ENCODE measurements at regions not wholly inside any gene's neighbourhood (a gene's known extent, or its start where the extent isn't known, plus 50 kb on each side); places are given as distances from the start of the nearest gene placed in this dataset.

DNA sequence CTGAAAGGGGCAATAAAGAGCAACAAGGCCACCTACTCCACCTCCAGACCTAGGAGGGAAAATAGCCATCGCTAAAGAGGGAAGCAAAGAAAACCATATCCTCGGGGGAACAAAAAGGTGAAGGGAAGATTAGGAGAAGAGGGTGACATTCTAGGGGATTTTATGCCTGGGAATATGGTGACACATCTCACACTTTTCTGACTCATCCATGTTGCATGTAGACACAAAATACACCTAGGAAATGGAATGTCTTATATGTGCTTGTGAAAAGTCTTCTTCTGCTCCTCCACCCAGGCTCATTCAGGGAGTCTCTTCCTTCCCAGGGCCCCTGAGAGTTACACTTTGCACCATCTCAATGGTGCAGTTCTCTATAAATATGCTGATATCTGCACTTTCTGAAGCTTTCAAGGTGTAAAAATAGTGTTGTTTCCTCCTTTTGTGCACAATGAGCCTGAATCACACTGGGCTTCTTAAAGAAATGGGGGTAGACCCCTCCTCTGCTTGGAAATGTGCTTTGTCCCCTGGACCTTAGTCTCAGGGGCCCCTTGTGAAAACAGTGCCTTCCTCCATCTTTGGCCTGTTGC lies 195.9 kb downstream of the CYYR1 start:
- no peak for DNase-seq
- Mint-ChIP-seq H3K4me3 (no peak overlapping the region), H3K36me3 (ENCODE audit: low read depth) (no peaks in the 10 kb centered on the region), H3K9me3 (no peaks in the 10 kb centered on the region), H3K4me1 (ENCODE audit: low read depth) (no peaks in the 10 kb centered on the region), H3K27ac (no peak overlapping the region), H3K27me3 (no peaks in the 10 kb centered on the region)

DNA sequence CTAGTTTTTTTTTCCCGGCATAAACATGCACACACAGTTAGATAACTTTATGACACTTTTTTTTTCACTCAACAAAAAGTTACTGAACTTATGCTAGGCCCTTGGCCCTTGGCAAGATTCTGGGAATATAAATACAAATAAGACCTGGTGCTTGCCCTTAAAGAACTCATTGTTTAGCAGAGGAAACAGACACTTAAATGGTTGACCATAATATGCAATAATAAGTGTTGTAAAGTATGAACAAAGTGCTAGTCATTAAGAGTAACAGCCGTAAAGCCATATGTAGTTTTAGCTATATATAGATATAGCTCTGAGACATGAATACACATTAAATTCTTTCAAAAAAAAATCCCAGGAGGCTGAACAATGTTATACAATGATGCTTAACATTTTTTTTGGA lies 198.3 kb downstream of the CYYR1 start:
- Mint-ChIP-seq H3K36me3 (ENCODE audit: low read depth) (no peaks in the 10 kb centered on the region), H3K9me3 (no peaks in the 10 kb centered on the region), H3K4me1 (ENCODE audit: low read depth) (no peaks in the 10 kb centered on the region), H3K27me3 (no peaks in the 10 kb centered on the region), H3K27ac (no peak overlapping the region), H3K4me3 (no peak overlapping the region)
- DNase-seq: no peak

DNA sequence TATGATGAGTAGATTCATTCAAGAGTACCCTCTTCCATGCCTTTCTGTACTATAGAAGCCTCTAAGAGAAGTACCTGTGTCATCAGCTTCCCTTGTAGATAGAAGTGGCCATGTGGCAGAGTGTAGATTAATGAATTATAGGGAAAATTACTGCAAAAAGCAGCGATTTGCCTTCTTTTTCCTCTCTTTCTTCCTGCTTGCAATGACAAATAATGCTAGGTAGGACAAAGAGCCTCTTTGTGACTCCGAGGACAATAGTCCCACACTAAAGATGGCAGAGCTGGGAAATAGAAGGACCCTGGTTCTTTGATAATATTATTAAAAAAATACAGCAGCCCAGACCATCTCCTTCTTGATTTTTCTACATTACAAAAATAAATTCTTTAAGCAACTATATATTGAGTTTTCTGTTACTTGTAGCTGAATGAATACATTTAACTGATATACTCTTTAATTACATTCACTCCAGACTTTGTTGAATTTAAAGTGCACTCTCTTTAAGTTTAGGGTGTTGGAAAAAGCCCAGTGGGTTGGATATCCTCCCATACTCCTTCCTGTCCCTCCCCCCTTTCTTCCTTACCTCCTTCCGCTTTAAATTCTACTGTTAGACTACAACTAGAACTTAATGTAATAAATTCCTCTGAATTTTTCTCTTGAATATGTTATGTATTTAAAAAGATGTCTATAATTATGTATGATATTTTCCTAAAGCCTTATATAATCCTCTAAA lies 198.2 kb upstream of the APP start:
- Mint-ChIP-seq H3K27ac (no peak overlapping the region), H3K4me3 (no peak overlapping the region), H3K4me1 (ENCODE audit: low read depth) (no peaks in the 10 kb centered on the region), H3K9me3 (no peaks in the 10 kb centered on the region), H3K36me3 (ENCODE audit: low read depth) (no peaks in the 10 kb centered on the region), H3K27me3 (no peaks in the 10 kb centered on the region)
- DNase-seq: no peak

DNA sequence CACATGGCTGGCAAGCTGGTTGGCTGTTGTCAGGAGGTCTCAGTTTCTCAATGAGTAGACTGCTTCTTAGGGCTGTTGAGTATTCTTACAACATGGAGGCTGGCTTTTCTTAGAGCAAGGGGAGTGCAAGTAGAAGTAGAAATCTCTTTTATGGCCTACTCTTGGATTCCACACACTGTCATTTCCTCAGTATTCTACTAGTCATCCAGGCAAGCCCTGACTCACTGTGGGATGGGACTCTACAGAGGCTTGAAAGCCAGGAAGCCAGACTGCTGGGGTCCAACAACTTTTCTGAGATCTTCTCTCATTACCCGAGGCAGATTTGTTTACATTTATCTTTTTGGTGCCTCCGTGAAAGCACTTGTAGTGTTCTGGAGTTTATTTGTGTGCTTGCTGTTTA lies 196.2 kb upstream of the APP start:
- DNase-seq: no peak
- Mint-ChIP-seq H3K4me3 (no peak overlapping the region), H3K27ac (no peak overlapping the region), H3K9me3 (no peaks in the 10 kb centered on the region), H3K27me3 (no peaks in the 10 kb centered on the region), H3K4me1 (ENCODE audit: low read depth) (no peaks in the 10 kb centered on the region), H3K36me3 (ENCODE audit: low read depth) (no peaks in the 10 kb centered on the region)

DNA sequence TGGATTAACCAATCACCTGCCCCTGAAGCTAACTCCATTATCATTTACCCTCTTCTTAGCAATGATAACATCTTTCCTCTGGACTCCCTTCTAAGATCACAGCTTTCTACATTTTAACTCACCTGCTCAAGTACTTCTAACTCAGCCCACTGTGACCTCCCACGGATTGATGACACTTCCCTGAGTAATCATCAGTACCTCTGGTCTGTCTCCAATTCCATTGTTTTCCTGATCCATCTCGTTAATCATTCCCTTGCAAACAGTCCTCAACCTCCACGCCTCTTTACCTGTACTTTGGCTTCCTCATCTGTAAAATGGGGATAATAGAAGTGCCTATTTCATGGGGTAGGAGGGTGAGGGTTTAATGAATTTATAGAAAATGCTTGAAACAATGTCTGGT lies 195.3 kb upstream of the APP start:
- no peaks in the 10 kb centered on the region for H3K27me3 Mint-ChIP-seq
- H3K4me1 Mint-ChIP-seq (ENCODE audit: low read depth): no peaks in the 10 kb centered on the region
- no peaks in the 10 kb centered on the region for H3K9me3 Mint-ChIP-seq
- no peak for DNase-seq
- H3K4me3 Mint-ChIP-seq: no peak overlapping the region
- no peaks in the 10 kb centered on the region for H3K36me3 Mint-ChIP-seq (ENCODE audit: low read depth)
- no peak overlapping the region for H3K27ac Mint-ChIP-seq

DNA sequence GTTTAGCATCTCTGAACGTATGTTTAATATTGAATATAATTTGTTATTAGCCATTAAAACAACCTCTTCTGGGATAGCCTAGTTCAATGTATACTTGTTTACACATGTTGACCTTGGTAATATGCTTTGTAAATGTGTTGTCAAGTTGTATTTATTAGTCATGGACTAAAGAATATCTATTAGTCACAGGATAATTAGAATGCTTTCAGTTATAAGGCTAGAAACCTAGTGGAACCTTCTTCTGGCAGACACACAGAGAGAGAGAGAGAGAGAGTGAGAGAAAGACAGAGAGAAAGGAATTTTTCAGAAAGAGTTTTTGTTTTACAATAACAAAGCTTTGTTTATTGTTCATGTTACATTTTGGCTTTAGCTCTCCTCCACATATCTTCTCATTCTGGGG lies 181.1 kb upstream of the APP start:
- H3K9me3 Mint-ChIP-seq: no peaks in the 10 kb centered on the region
- no peak overlapping the region for H3K4me3 Mint-ChIP-seq
- DNase-seq: no peak
- H3K4me1 Mint-ChIP-seq (ENCODE audit: low read depth): no peaks in the 10 kb centered on the region
- no peaks in the 10 kb centered on the region for H3K27me3 Mint-ChIP-seq
- no peaks in the 10 kb centered on the region for H3K36me3 Mint-ChIP-seq (ENCODE audit: low read depth)
- H3K27ac Mint-ChIP-seq: no peak overlapping the region

DNA sequence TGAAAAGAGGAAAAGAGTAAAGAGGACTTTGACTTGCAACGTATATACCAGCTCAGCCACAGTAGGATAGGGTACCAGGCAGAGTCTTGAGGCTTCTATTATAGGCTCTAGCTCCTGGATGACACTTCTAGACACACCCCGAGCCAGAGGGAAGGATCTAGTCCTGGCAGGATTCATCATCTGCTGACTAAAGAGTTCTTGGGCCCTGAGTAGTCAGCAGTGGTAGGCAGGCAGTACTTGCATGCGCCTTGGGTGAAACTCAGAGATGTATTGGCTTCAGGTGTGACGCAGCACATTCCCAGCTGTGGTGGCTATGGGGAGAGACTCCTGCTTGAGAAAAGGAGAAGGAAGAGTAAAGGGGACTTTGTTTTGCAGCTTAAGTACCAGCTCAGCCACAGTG lies 162.3 kb upstream of the APP start:
- no peak for DNase-seq
- Mint-ChIP-seq H3K27ac (no peak overlapping the region), H3K27me3 (peaks cover 5% of the 10 kb centered on the region), H3K9me3 (no peaks in the 10 kb centered on the region), H3K4me1 (ENCODE audit: low read depth) (no peaks in the 10 kb centered on the region), H3K4me3 (no peak overlapping the region), H3K36me3 (ENCODE audit: low read depth) (no peaks in the 10 kb centered on the region)

GRCh38 chr21:26331205-26331980 lies 160.8 kb upstream of the APP start:
- DNase-seq: no peak
- H3K4me3 Mint-ChIP-seq: no peak overlapping the region
- no peaks in the 10 kb centered on the region for H3K9me3 Mint-ChIP-seq
- no peaks in the 10 kb centered on the region for H3K4me1 Mint-ChIP-seq (ENCODE audit: low read depth)
- no peak overlapping the region for H3K27ac Mint-ChIP-seq
- no peaks in the 10 kb centered on the region for H3K36me3 Mint-ChIP-seq (ENCODE audit: low read depth)
- peaks cover 5% of the 10 kb centered on the region for H3K27me3 Mint-ChIP-seq

GRCh38 chr21:26320596-26320995 lies 150.0 kb upstream of the APP start:
- Mint-ChIP-seq H3K4me1 (ENCODE audit: low read depth) (no peaks in the 10 kb centered on the region), H3K27ac (no peak overlapping the region), H3K9me3 (peaks cover 3% of the 10 kb centered on the region), H3K36me3 (ENCODE audit: low read depth) (no peaks in the 10 kb centered on the region), H3K4me3 (no peak overlapping the region), H3K27me3 (no peaks in the 10 kb centered on the region)
- no peak for DNase-seq

GRCh38 chr21:26307640-26308039 lies 137.1 kb upstream of the APP start:
- no peaks in the 10 kb centered on the region for H3K36me3 Mint-ChIP-seq (ENCODE audit: low read depth)
- no peak for DNase-seq
- no peak overlapping the region for H3K4me3 Mint-ChIP-seq
- H3K9me3 Mint-ChIP-seq: no peaks in the 10 kb centered on the region
- H3K27me3 Mint-ChIP-seq: peaks cover 7% of the 10 kb centered on the region
- no peaks in the 10 kb centered on the region for H3K4me1 Mint-ChIP-seq (ENCODE audit: low read depth)
- H3K27ac Mint-ChIP-seq: no peak overlapping the region

DNA sequence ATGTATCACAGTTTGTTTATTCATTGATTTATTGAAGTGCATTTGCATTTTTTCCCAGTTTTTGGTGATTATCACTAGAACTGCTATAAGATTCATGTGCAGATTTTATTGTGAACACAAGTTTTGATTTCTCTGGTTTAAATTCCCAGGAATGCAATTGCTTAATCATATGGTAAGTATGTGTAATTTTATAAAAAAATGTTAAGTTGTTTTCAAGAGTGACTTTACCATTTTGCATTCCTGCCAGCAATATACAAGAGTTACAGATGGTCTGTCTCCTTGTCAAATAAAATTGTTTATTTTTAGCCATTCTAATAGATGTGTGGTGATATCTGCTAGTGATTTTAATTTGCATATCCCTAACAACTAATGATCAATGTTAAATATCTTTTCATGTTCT lies 127.3 kb upstream of the APP start:
- Mint-ChIP-seq H3K4me1 (ENCODE audit: low read depth) (no peaks in the 10 kb centered on the region), H3K27ac (no peak overlapping the region), H3K4me3 (no peak overlapping the region), H3K36me3 (ENCODE audit: low read depth) (no peaks in the 10 kb centered on the region), H3K27me3 (no peaks in the 10 kb centered on the region), H3K9me3 (peaks cover 17% of the 10 kb centered on the region)
- DNase-seq: no peak

GRCh38 chr21:26293141-26293946 lies 122.8 kb upstream of the APP start:
- no peak for DNase-seq
- Mint-ChIP-seq H3K27me3 (no peaks in the 10 kb centered on the region), H3K36me3 (ENCODE audit: low read depth) (no peaks in the 10 kb centered on the region), H3K27ac (no peak overlapping the region), H3K4me1 (ENCODE audit: low read depth) (no peaks in the 10 kb centered on the region), H3K9me3 (peaks cover 13% of the 10 kb centered on the region), H3K4me3 (no peak overlapping the region)

- Mint-ChIP-seq H3K27ac (no peak overlapping the region), H3K36me3 (ENCODE audit: low read depth) (no peaks in the 10 kb centered on the region)
Observed at GRCh38 chr21:26288026-26288425, 117.5 kb upstream of the APP start.

GRCh38 chr21:26284531-26284930 lies 114.0 kb upstream of the APP start:
- Mint-ChIP-seq H3K36me3 (ENCODE audit: low read depth) (no peaks in the 10 kb centered on the region), H3K9me3 (no peaks in the 10 kb centered on the region), H3K27ac (no peak overlapping the region), H3K4me3 (no peak overlapping the region), H3K27me3 (peaks cover 7% of the 10 kb centered on the region), H3K4me1 (ENCODE audit: low read depth) (no peaks in the 10 kb centered on the region)
- no peak for DNase-seq

More at GRCh38 chr21:26288026-26288425, 117.5 kb upstream of the APP start:
- no peak overlapping the region for H3K4me3 Mint-ChIP-seq
- H3K4me1 Mint-ChIP-seq (ENCODE audit: low read depth): no peaks in the 10 kb centered on the region
- DNase-seq: no peak
- no peaks in the 10 kb centered on the region for H3K9me3 Mint-ChIP-seq
- H3K27me3 Mint-ChIP-seq: no peaks in the 10 kb centered on the region

Measured in activated T-cell treated with anti-CD3 and anti-CD28 coated beads, Interleukin-2, amount 50 U/mL, for 24 hours (primary cell).